ENCODE measurements at regions not wholly inside any gene's neighbourhood (a gene's known extent, or its start where the extent isn't known, plus 50 kb on each side); places are given as distances from the start of the nearest gene placed in this dataset.

DNA sequence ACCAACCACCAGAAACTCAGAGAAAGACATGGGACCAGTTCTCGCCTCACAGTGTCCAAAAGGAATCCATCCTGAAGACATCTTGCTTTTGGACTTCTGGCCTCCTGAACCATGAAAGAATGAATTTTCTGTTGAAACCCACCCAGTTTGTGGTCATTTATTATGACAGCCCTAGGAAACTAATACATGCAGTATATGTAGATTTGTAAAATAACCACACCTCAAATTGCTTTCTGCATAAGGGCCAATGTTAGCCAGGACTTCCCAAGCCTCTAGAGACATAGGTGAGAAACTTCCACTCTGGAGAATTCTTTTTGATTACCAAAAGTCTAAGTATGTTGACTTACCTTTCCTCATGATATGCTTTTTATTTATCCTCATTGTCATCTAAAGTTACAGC is 210.5 kb upstream of the SP4 start:
- no peaks in the 10 kb centered on the region for H3K79me2 ChIP-seq (ENCODE audit: insufficient read depth, low read length)
- no peak overlapping the region for H3K9ac ChIP-seq (ENCODE audit: low read depth, low read length, poor library complexity, severe bottlenecking)
- no peaks in the 10 kb centered on the region for H3K9me2 ChIP-seq (replicated peaks; ENCODE audit: low read depth, low read length)
- no peaks in the 10 kb centered on the region for H3F3A ChIP-seq (ENCODE audit: low read depth)
- H3K27me3 ChIP-seq (ENCODE audit: insufficient read depth, low read length, poor library complexity, severe bottlenecking), result no peaks in the 10 kb centered on the region
- no peak overlapping the region for H3K4me3 ChIP-seq (ENCODE audit: low read length, poor library complexity, severe bottlenecking)
- no peaks in the 10 kb centered on the region for H4K20me1 ChIP-seq (ENCODE audit: insufficient read depth, low read length, poor library complexity, severe bottlenecking)
- no peaks in the 10 kb centered on the region for H3K9me3 ChIP-seq (ENCODE audit: insufficient read depth, low read depth, low read length)
- TF ChIP-seq CTCF (conservative IDR thresholded peaks at IDR 0.05; ENCODE audit: low read length) (no peak), EZH2phosphoT487 (IDR thresholded peaks at IDR 0.05; ENCODE audit: borderline replicate concordance) (no peak)
- H2AFZ ChIP-seq (ENCODE audit: low read length), result no peak overlapping the region
- H3K36me3 ChIP-seq (ENCODE audit: insufficient read depth, low read length), result no peaks in the 10 kb centered on the region
- peaks cover 11% of the 10 kb centered on the region for H3K4me1 ChIP-seq (ENCODE audit: insufficient read depth, low read length, poor library complexity, severe bottlenecking)
- H3K4me2 ChIP-seq (ENCODE audit: low read depth, low read length, poor library complexity, severe bottlenecking), result no peak overlapping the region

DNA sequence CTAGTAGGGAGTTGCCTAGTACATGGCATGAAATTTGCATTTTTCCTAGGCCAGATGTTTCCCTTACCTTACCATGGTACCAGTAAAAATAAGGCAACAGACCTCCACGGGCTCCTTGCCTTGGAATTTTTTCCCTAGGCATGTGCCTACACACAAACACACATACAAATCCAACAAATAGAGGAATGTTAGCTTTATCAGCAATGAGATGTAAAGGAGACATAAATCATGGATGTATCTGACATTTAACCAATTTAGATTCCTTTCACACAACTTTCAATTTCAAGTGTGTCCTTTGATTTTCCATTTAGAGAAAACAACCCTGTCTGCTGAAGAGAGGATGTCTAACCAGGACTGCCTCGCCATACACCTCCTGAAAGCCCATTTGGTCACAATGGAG is 209.7 kb upstream of the SP4 start:
- Histone ChIP-seq H3K36me3 (ENCODE audit: insufficient read depth, low read length) (no peaks in the 10 kb centered on the region), H3K4me1 (ENCODE audit: insufficient read depth, low read length, poor library complexity, severe bottlenecking) (peaks cover 15% of the 10 kb centered on the region), H3K9ac (ENCODE audit: low read depth, low read length, poor library complexity, severe bottlenecking) (no peak overlapping the region), H3K9me2 (replicated peaks; ENCODE audit: low read depth, low read length) (no peaks in the 10 kb centered on the region), H3K9me3 (ENCODE audit: insufficient read depth, low read depth, low read length) (no peaks in the 10 kb centered on the region), H4K20me1 (ENCODE audit: insufficient read depth, low read length, poor library complexity, severe bottlenecking) (no peaks in the 10 kb centered on the region), H3K4me2 (ENCODE audit: low read depth, low read length, poor library complexity, severe bottlenecking) (no peak overlapping the region), H3F3A (ENCODE audit: low read depth) (no peaks in the 10 kb centered on the region), H3K27me3 (ENCODE audit: insufficient read depth, low read length, poor library complexity, severe bottlenecking) (no peaks in the 10 kb centered on the region), H2AFZ (ENCODE audit: low read length) (no peak overlapping the region), H3K79me2 (ENCODE audit: insufficient read depth, low read length) (no peaks in the 10 kb centered on the region), H3K4me3 (ENCODE audit: low read length, poor library complexity, severe bottlenecking) (no peak overlapping the region)
- TF ChIP-seq EZH2phosphoT487 (IDR thresholded peaks at IDR 0.05; ENCODE audit: borderline replicate concordance) (no peak), CTCF (conservative IDR thresholded peaks at IDR 0.05; ENCODE audit: low read length) (no peak)

GRCh38 chr7:21221130-21221529 is 206.8 kb upstream of the SP4 start:
- no peak for TF ChIP-seq CTCF (conservative IDR thresholded peaks at IDR 0.05; ENCODE audit: low read length)
- TF ChIP-seq EZH2phosphoT487 (IDR thresholded peaks at IDR 0.05; ENCODE audit: borderline replicate concordance), result no peak
- H3K9me3 ChIP-seq (ENCODE audit: insufficient read depth, low read depth, low read length), result no peaks in the 10 kb centered on the region

More at GRCh38 chr7:21221130-21221529, 206.8 kb upstream of the SP4 start:
- H3F3A ChIP-seq (ENCODE audit: low read depth), result no peaks in the 10 kb centered on the region
- H4K20me1 ChIP-seq (ENCODE audit: insufficient read depth, low read length, poor library complexity, severe bottlenecking), result no peaks in the 10 kb centered on the region
- H3K27me3 ChIP-seq (ENCODE audit: insufficient read depth, low read length, poor library complexity, severe bottlenecking), result no peaks in the 10 kb centered on the region
- H3K4me2 ChIP-seq (ENCODE audit: low read depth, low read length, poor library complexity, severe bottlenecking), result no peak overlapping the region
- no peaks in the 10 kb centered on the region for H3K79me2 ChIP-seq (ENCODE audit: insufficient read depth, low read length)
- H3K4me3 ChIP-seq (ENCODE audit: low read length, poor library complexity, severe bottlenecking), result no peak overlapping the region
- H3K9me2 ChIP-seq (replicated peaks; ENCODE audit: low read depth, low read length), result no peaks in the 10 kb centered on the region
- H3K4me1 ChIP-seq (ENCODE audit: insufficient read depth, low read length, poor library complexity, severe bottlenecking), result peaks cover 19% of the 10 kb centered on the region
- no peak overlapping the region for H3K9ac ChIP-seq (ENCODE audit: low read depth, low read length, poor library complexity, severe bottlenecking)
- no peak overlapping the region for H2AFZ ChIP-seq (ENCODE audit: low read length)
- no peaks in the 10 kb centered on the region for H3K36me3 ChIP-seq (ENCODE audit: insufficient read depth, low read length)
